Muscle of back (tissue), 3 donors: ENCODE measurements at regions not wholly inside any gene's neighbourhood (a gene's known extent, or its start where the extent isn't known, plus 50 kb on each side); places are given as distances from the start of the nearest gene placed in this dataset.
"Not testable (repeated sequence)": the region's sequence is repeated elsewhere in the genome, so short reads cannot be mapped to it uniquely, and the experiment has no call there.

ENCODE experiments used
- DNase-seq, 3 donors: peaks; one replicate each; pipeline versions ENCODE4 v3.0.0 to v3.0.0-alpha.2; 2013

DNA sequence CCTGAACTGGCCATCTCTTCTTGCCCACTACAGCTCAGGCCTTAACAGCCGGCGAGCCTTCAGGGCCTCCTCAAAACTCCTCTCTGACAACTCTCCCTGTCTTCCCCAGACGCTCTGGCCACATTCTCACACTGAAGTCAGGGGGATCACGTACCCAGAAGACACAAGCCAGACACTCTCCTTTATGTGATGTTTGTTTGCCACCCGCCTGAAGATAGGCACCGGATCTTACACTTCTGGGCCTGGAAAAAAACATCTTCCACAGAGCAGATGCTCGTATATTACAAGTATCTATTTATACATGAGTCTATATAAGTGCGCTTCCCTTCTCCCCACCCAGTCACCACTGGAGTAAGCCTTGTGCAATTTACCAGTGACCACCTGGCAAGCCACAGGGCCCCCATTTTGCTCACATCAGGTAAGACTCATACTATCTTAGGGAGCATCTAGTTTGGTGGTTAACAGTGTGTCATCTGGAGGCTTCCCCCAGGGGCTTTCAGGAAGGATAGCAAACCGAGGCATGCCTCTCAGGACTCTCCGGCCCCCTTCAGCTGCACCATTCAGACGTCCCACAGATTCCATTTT lies 349.4 kb downstream of the SOX9 start:
- no peak for DNase-seq

GRCh38 chr17:72470734-72471133 lies 349.9 kb downstream of the SOX9 start:
- no peak for DNase-seq

- no peak for DNase-seq
Observed at GRCh38 chr17:72471296-72471695, 350.5 kb downstream of the SOX9 start.

- no peak for DNase-seq
Observed at GRCh38 chr17:72472106-72472505, 351.3 kb downstream of the SOX9 start.

- DNase-seq: not testable (repeated sequence)
Observed at GRCh38 chr17:72472853-72473390, 352.1 kb downstream of the SOX9 start.

GRCh38 chr17:72474243-72474642 lies 353.4 kb downstream of the SOX9 start:
- DNase-seq: no peak

DNA sequence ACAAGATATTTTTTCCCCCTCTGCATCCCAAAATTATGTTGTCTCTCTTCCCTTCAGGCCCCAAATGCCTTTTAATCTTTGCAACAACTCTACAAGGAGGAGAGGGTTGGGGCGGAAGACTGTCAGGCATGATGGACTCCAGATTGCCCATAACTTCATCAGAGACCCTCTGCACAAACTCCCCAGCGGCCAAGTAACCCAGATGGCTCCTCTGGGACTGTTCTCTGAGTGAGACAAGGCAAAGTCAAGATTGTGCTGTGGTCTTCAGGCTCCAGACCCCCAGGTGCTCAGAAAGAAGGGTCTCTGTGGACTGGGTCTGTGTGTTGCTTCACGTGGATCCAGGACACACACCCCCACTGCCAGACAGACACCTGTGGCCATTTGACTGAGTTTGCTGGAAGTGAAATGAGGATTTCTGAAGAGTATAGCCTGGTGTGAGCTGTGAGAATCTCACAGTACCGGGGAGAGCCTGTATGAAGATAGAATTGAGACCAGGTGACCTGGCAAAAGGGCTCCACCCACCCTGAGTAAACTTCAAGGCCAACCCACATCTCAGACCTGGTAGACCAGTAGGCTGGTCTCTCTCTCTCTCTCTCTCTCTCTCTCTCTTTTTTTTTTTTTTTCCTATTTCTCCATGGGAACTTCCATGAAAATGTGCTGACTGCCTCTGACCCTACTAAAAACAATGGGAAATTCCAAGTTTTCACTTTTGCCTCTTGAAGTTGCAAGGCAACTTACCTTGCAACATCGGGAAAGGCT lies 354.1 kb downstream of the SOX9 start:
- no peak for DNase-seq

- DNase-seq: no peak
Observed at GRCh38 chr17:72476134-72476533, 355.3 kb downstream of the SOX9 start.

GRCh38 chr17:72476575-72476986 lies 355.8 kb downstream of the SOX9 start:
- DNase-seq: no peak

DNA sequence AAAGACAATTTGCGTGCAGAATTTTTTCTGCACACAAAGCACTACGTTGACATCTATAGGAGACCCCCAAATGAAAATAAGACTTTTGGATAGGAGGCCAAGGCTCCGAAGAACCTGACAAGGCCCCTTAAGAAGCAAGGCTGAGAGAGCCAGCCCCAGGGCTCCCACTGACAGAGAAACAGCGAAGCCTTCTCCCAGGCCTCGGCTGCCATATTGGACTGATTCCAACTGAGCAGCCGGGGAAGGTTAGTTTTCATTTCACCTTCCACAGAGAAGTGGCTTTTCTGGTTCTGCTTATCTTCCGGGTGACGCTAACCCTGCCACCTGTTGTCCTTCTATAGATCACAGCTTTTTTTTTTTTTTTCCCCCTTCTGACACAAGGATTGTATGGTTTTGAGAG lies 356.7 kb downstream of the SOX9 start:
- no peak for DNase-seq

- DNase-seq: no peak
Observed at GRCh38 chr17:72479113-72479512, 358.3 kb downstream of the SOX9 start.

DNA sequence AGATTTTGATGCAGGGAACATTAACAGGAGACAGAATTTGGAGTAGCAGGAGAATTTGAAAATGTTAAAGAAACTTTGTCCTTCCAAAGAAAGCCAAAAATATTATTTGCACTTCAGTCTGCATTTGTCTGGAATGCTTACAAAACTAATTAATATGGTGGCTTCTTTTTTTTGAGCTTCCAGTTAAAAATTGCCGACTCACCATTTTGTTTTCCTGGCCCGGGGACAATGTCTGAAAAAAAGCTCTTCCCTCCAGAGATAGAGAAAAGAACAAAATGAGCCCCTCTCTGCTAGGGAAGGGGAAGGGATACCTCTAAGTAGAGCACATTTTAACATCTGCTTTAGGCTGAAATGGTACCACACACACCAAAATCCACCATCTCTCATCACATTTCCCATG lies 360.8 kb downstream of the SOX9 start:
- no peak for DNase-seq

DNA sequence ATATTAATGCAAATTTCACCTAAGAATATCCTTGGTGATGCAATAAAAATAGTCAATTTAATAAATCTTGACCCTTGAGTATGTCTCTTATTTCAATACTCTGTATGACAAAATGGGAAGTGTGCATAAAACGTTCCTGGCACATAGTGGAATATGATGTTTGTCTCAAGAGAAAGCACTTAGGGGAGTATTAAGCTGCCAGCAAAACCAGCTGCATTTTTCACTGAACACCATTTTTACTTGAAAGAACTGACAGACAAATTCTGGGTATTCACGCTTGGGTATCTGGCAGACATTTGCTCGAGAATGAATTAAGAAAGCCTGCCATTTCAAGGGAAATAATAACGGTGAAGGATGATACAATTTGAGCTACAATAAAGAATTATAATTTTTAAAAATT lies 364.8 kb downstream of the SOX9 start:
- DNase-seq: peak in 1 of 3 donors; percentile 35

DNA sequence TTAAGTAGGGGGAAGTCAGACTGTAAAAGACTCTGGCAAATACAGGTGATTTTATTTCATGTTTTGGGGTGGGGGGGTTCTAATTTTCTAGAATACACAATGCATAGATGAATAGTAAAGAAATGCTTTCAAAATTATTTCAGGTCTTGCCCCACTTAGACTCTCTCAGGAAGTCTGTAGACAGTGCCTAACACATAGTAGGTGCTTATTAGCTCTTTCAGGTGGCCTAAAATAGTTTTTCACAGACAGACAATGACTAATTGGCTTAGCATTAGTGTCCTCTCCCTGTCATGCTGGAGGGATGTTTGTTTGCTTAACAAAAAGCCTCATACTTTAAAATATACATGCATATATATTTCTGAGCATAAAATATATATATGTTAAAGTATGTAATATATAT lies 366.0 kb downstream of the SOX9 start:
- no peak for DNase-seq

DNA sequence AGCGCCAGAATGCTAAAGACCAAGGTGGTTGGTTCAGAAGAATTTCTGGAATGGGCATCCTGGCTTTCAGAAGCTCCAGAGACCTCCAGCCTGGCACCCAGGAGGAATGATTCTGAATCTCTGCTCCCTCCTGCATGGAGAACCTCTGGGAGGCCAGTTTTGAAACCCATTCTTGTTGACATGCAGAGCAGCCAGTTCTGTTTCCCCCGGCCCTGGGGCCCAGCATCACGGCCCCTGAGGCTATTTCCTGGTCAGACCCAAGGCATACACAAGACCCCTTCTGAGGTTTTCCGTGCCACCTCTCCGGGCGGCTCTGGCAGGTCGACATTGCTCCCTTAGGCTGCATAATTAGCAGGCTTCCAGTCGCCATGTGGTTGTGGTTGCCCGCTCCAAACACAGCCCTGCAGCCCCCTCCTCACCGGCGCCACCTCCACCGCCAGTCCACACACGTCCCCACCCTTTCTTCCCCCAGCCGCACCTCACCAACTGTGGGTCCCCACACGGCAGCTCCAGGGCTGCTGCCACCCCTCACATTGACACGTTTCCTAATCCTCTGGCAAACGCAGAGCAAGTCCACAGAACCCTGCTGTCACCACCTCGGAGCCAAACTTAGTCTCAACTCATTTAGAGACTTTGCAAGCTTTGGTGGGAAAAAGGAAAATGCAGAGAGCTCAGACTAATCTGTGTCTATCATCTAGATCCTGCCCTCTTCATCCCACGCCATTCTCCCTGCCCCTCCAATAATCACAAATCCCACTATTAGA lies 367.1 kb downstream of the SOX9 start:
- no peak for DNase-seq

DNA sequence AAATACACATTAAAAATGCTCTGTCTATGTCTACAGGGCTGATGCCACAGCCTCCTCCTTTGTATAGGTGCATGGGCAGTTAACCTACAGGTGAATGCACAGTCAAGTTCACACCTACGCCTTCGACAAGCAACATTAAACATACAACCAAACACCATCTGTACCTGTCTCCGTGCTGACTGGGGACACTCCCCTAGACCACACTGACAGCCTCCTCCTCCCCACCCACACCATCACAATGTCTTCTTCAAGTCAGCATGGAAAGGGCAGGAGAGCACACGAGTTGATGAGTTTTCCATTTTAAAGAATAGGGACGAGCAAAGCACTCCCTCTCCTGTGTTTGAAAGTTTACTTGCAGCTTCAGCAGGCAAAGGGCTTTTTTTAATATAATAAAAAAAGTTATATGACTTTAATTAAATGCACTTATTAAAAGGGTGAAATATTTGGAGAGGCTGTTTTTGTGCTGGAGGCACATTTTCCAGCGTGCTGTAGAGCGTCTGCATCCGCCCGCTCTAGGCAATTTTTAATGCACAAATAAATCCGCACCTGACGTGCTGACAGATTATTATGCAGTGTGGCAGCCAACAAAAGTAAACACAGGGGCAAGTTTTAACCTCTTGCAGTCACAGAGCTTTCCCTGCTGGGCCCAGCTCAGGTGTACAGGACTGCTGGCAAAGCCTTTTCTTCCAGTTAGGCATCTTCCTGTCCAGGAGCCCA lies 367.9 kb downstream of the SOX9 start:
- DNase-seq: no peak

DNA sequence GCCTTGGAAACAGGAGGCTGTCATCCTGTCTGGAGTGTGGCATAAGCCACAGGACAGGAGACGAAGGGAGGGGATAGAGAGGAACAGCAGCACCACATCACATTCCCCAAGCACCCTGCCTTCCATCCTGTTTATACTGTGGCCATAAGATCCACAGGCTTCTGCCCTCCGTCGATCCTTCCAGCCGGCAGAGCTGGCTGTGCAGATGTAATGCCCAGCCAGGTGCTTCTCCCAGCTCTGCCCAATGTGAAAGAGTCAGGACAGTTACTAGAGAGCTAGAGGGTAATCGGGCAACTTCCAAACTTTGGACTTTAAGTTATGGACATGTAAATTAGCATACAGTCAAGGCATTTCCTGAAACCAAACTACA lies 368.4 kb downstream of the SOX9 start:
- no peak for DNase-seq

GRCh38 chr17:72491102-72491501 lies 370.3 kb downstream of the SOX9 start:
- no peak for DNase-seq

DNA sequence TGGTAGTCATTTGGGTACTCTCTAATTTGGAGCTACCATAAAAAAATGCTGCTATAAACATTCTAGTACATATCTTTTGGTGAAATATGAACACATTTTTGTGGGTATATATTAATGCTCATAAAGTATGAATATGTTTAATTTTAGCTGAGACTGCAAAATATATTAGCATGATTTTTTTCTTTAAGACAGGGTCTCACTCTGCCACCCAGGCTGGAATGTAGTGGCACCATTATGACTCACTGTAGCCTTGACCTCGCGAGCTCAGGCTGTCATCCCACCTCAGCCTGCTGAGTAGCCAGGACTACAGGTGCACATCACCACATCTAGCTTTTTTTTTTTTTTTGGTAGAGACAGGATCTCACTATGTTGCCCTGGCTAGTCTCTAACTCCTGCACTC lies 371.7 kb downstream of the SOX9 start:
- no peak for DNase-seq

GRCh38 chr17:72492941-72493340 lies 372.1 kb downstream of the SOX9 start:
- no peak for DNase-seq

DNA sequence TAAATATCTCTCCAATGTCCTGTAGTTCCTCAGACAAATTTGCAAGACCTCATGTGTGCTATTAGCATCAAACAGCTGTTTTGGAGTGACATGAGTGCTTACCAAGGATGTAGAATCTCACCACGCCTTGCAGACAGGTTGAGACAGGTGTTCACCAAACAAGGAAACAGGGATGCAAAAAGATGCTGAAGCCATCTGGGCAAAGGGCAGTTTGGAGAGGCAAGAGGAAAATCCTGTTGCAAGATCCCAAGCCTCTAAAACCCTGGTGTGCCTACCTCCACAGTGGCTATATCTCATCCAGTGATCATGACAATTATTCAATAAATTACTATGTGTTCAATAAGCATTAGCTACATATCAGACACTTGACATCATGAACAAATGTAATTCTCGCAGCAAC lies 373.7 kb downstream of the SOX9 start:
- no peak for DNase-seq

DNA sequence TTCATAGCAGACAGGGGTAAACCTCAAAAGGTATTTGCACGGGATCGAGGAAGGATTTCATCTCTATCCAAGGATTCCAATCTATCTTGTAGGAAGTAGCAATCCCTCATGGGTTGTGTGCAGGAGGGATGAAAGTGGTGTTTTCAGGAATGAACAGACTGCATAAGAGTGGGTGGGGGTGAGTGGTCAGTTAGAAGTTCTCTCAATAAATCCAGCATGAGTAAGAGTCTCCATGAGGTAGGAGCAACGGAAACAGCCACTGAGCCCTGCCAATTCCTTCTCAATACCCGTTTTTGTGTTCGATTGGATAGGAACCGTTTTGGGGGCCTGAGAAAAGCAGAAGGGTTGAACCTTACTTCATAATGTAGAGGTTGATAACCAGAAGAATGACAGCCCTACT lies 375.6 kb downstream of the SOX9 start:
- DNase-seq: no peak
